MCF 10A (cell line): ENCODE measurements at regions not wholly inside any gene's neighbourhood (a gene's known extent, or its start where the extent isn't known, plus 50 kb on each side); places are given as distances from the start of the nearest gene placed in this dataset.
A peak's percentile ranks its signal among the peaks of the same experiment; 100 is the strongest.

Source experiments
- BruUV-seq: library from RNA; stranded (reverse); fragments of 400-500 nt; replicated peaks from 2 replicates; lab custom pipeline; 2021; lab: Mats Ljungman, UMichigan
- CTCF ChIA-PET: fragments of 300-600 bp; sonication (Branson Sonifier 250); formaldehyde crosslinking; extraction: SDS; loops from one replicate; lab custom pipeline; 2021; ENCODE audit warnings: antibody characterized with exemption, inconsistent platforms; lab: Yijun Ruan, JAX
- POLR2A ChIA-PET: fragments of 300-600, 350-650 bp; sonication (Branson Sonifier 250); formaldehyde crosslinking; extraction: SDS; loops from one replicate; lab custom pipeline; 2020; ENCODE audit warnings: antibody characterized with exemption, inconsistent platforms; lab: Yijun Ruan, JAX
- DNase-seq: peaks from one replicate; pipeline ENCODE4 v3.0.0-alpha.2; 2018; ENCODE audit not compliant: unreplicated experiment
- H3K27ac Mint-ChIP-seq: one replicate; pipeline ENCODE4 v1.8.0; 2022; ENCODE audit warnings: mild to moderate bottlenecking, low read depth, mixed read lengths; ENCODE audit not compliant: unreplicated experiment
- H3K27me3 Mint-ChIP-seq: one replicate; pipeline ENCODE4 v1.8.0; 2022; ENCODE audit warnings: mixed read lengths; ENCODE audit not compliant: insufficient read depth, unreplicated experiment
- H3K36me3 Mint-ChIP-seq: one replicate; pipeline ENCODE4 v1.8.0; 2022; ENCODE audit warnings: mild to moderate bottlenecking, moderate library complexity, mixed read lengths; ENCODE audit not compliant: insufficient read depth, unreplicated experiment
- H3K4me1 Mint-ChIP-seq: one replicate; pipeline ENCODE4 v1.8.0; 2022; ENCODE audit warnings: mixed read lengths; ENCODE audit not compliant: insufficient read depth, unreplicated experiment
- H3K4me3 Mint-ChIP-seq: one replicate; pipeline ENCODE4 v1.8.0; 2022; ENCODE audit warnings: mild to moderate bottlenecking, moderate library complexity, mixed read lengths; ENCODE audit not compliant: unreplicated experiment
- H3K9me3 Mint-ChIP-seq: one replicate; pipeline ENCODE4 v1.8.0; 2022; ENCODE audit warnings: mixed read lengths; ENCODE audit not compliant: unreplicated experiment
- intact Hi-C: fragments of 100-400 bp; cut with micrococcal nuclease; formaldehyde crosslinking; loops from 2 replicates; pipeline ENCODE4 v1.14.1; 2022
- TF ChIP-seq, protein P1 (sequence below): fragments of 200-600 bp; IDR thresholded peaks from one replicate; pipeline ENCODE4 v1.8.0; 2022; ENCODE audit warnings: antibody characterized with exemption, mild to moderate bottlenecking; ENCODE audit not compliant: unreplicated experiment

DNA sequence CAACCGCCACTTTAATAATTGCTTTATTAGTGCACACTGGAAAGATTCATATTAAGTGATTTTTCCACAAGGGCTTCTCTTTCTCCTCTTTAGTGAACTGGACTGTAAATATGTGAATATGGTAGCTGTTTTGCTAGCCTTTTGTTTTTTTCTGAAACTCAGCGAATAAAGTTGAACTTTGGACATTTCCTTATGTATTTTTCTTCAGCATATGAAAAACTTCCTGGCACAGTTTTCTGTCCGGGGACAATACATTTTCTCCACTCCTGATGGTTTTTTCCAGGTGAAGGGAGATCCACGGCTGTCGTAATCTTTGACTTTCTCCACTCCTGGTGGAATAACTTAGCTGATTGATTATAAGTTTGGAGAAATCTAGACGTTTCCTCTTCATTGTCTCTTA is 457.4 kb upstream of the FAT1 start:
- ChIA-PET POLR2A (interaction anchor here (0.7 kb wide), 1 partner anchor 65 kb away, joined by 3 read pairs; no protein-coding TSS in a partner anchor), CTCF (no interaction called here)
- no peaks in the 10 kb centered on the region for H3K9me3 Mint-ChIP-seq
- BruUV-seq = no TSS peak
- no peaks in the 10 kb centered on the region for H3K27me3 Mint-ChIP-seq
- H3K4me3 Mint-ChIP-seq = no peak overlapping the region
- intact Hi-C loops = no loop called here
- TF ChIP-seq, protein P1, sequence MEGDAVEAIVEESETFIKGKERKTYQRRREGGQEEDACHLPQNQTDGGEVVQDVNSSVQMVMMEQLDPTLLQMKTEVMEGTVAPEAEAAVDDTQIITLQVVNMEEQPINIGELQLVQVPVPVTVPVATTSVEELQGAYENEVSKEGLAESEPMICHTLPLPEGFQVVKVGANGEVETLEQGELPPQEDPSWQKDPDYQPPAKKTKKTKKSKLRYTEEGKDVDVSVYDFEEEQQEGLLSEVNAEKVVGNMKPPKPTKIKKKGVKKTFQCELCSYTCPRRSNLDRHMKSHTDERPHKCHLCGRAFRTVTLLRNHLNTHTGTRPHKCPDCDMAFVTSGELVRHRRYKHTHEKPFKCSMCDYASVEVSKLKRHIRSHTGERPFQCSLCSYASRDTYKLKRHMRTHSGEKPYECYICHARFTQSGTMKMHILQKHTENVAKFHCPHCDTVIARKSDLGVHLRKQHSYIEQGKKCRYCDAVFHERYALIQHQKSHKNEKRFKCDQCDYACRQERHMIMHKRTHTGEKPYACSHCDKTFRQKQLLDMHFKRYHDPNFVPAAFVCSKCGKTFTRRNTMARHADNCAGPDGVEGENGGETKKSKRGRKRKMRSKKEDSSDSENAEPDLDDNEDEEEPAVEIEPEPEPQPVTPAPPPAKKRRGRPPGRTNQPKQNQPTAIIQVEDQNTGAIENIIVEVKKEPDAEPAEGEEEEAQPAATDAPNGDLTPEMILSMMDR = no peak
- DNase-seq = no peak
- H3K27ac Mint-ChIP-seq = no peak overlapping the region
- H3K4me1 Mint-ChIP-seq = peaks cover 8% of the 10 kb centered on the region
- no peaks in the 10 kb centered on the region for H3K36me3 Mint-ChIP-seq

DNA sequence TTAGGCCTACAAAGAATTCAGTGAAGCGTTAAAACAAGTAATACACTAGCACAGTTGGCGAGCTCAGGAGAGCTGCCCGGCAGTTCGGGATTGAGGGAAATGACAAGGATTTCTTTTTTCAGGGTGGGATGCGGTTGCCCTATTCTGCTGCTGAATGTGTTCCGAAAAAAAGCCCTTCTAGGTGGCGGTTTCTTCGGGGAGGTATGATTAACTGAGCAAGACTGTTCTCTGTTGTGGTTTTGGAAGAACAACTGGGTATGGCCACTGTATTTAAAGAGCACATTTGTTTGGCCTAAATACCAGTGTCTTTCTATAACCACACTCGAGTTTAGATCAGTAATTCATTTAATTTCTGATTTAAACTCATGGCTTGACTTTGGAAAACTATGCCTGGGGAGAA is 459.7 kb upstream of the FAT1 start:
- CTCF ChIA-PET = no interaction called here
- intact Hi-C loops = no loop called here
- Mint-ChIP-seq H3K27me3 (no peaks in the 10 kb centered on the region), H3K4me1 (peaks cover 8% of the 10 kb centered on the region), H3K36me3 (no peaks in the 10 kb centered on the region), H3K27ac (no peak overlapping the region), H3K4me3 (no peak overlapping the region), H3K9me3 (no peaks in the 10 kb centered on the region)
- POLR2A ChIA-PET = no interaction called here
- TF ChIP-seq, protein P1 = no peak
- DNase-seq = no peak
- no TSS peak for BruUV-seq

DNA sequence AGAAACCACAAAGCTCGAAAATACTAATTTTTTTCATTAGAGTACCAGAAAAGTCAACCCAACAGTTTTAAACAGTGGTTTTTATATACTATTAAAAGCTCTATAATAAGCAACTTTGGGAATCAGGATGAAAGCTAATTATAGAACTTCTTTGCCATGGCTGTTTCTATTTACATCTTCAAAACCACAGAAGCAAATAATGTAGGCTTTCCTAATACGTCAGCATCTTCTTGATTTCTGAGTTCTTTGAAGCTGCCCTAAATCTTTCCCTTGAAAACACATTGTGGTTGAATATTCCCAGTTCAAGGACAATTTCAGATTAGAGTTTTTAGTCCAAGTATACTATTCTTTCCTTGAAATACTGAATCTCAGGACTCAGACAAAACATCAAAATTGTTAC is 460.2 kb upstream of the FAT1 start:
- H3K4me3 Mint-ChIP-seq = no peak overlapping the region
- POLR2A ChIA-PET = no interaction called here
- H3K4me1 Mint-ChIP-seq = peaks cover 8% of the 10 kb centered on the region
- no peaks in the 10 kb centered on the region for H3K9me3 Mint-ChIP-seq
- TF ChIP-seq, protein P1 = no peak
- no peaks in the 10 kb centered on the region for H3K36me3 Mint-ChIP-seq
- H3K27ac Mint-ChIP-seq = no peak overlapping the region
- no peak for DNase-seq
- no TSS peak for BruUV-seq
- H3K27me3 Mint-ChIP-seq = no peaks in the 10 kb centered on the region
- CTCF ChIA-PET = no interaction called here
- intact Hi-C loops = no loop called here

DNA sequence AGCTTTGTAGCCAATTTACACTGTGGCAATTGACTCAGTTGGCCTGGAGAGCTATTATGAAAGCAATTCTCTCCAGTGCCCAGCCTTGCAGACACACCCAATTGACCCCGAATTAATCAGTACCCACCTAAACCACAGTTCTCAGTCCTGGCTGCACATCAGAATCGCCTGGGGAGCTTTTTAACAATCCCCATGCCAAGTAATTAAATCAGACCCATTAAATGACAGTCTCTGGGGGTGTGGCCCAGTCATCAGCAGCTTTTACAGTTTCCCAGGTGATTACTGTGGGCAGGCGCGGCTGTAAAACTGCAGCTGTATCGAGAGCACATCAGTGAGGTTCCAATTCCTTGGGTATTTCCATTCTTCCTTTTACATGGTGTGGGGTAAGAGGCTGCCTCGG is 460.9 kb upstream of the FAT1 start:
- Mint-ChIP-seq H3K27ac (no peak overlapping the region), H3K9me3 (no peaks in the 10 kb centered on the region), H3K4me1 (peaks cover 8% of the 10 kb centered on the region), H3K4me3 (no peak overlapping the region), H3K36me3 (no peaks in the 10 kb centered on the region), H3K27me3 (no peaks in the 10 kb centered on the region)
- BruUV-seq = no TSS peak
- CTCF ChIA-PET = no interaction called here
- intact Hi-C loops = no loop called here
- DNase-seq = peak; percentile 35
- TF ChIP-seq, protein P1 = no peak
- POLR2A ChIA-PET = interaction anchor here (0.6 to 0.7 kb wide), 2 partner anchors 14 to 253 kb away, joined by 3 read pairs; no protein-coding TSS in a partner anchor
